ENCODE measurements at regions not wholly inside any gene's neighbourhood (a gene's known extent, or its start where the extent isn't known, plus 50 kb on each side); places are given as distances from the start of the nearest gene placed in this dataset.

GRCh38 chr13:44833626-44834025 is 155.6 kb downstream of the NUFIP1 start:
- Histone ChIP-seq H3K9me3 (ENCODE audit: low read length) (no peaks in the 10 kb centered on the region), H3K27ac (ENCODE audit: low read depth, low read length, poor library complexity, severe bottlenecking) (no peak overlapping the region), H2AFZ (ENCODE audit: low read length) (no peak overlapping the region), H3K36me3 (ENCODE audit: insufficient read depth, low read length) (no peaks in the 10 kb centered on the region), H3K4me2 (ENCODE audit: low read length) (no peak overlapping the region), H3K4me1 (ENCODE audit: insufficient read depth, low read length, severe bottlenecking) (no peaks in the 10 kb centered on the region), H4K20me1 (ENCODE audit: insufficient read depth, low read length) (no peaks in the 10 kb centered on the region), H3K9ac (ENCODE audit: low read length) (no peak overlapping the region), H3K27me3 (ENCODE audit: insufficient read depth, low read length) (no peaks in the 10 kb centered on the region), H3K79me2 (ENCODE audit: insufficient read depth, low read length) (no peaks in the 10 kb centered on the region), H3F3A (ENCODE audit: insufficient read depth, low read length) (no peaks in the 10 kb centered on the region), H3K4me3 (ENCODE audit: low read depth, low read length, poor library complexity, severe bottlenecking) (no peak overlapping the region), H3K9me2 (ENCODE audit: low read depth, low read length) (no peaks in the 10 kb centered on the region)
- no peak for TF ChIP-seq CTCF (IDR thresholded peaks at IDR 0.05; ENCODE audit: low read length)
- TF ChIP-seq EZH2 (IDR thresholded peaks at IDR 0.05; ENCODE audit: borderline replicate concordance, low read length) = no peak

GRCh38 chr13:44833139-44833538 is 156.1 kb downstream of the NUFIP1 start:
- H3K36me3 ChIP-seq (ENCODE audit: insufficient read depth, low read length) = no peaks in the 10 kb centered on the region
- no peak overlapping the region for H3K9ac ChIP-seq (ENCODE audit: low read length)
- H3K4me3 ChIP-seq (ENCODE audit: low read depth, low read length, poor library complexity, severe bottlenecking) = no peak overlapping the region
- H3K4me2 ChIP-seq (ENCODE audit: low read length) = no peak overlapping the region
- no peaks in the 10 kb centered on the region for H3K79me2 ChIP-seq (ENCODE audit: insufficient read depth, low read length)
- no peaks in the 10 kb centered on the region for H3K4me1 ChIP-seq (ENCODE audit: insufficient read depth, low read length, severe bottlenecking)
- H3K27me3 ChIP-seq (ENCODE audit: insufficient read depth, low read length) = no peaks in the 10 kb centered on the region
- no peak overlapping the region for H2AFZ ChIP-seq (ENCODE audit: low read length)
- no peak overlapping the region for H3K27ac ChIP-seq (ENCODE audit: low read depth, low read length, poor library complexity, severe bottlenecking)
- TF ChIP-seq EZH2 (IDR thresholded peaks at IDR 0.05; ENCODE audit: borderline replicate concordance, low read length) = no peak
- TF ChIP-seq CTCF (IDR thresholded peaks at IDR 0.05; ENCODE audit: low read length) = no peak
- H3F3A ChIP-seq (ENCODE audit: insufficient read depth, low read length) = no peaks in the 10 kb centered on the region
- H4K20me1 ChIP-seq (ENCODE audit: insufficient read depth, low read length) = no peaks in the 10 kb centered on the region
- no peaks in the 10 kb centered on the region for H3K9me2 ChIP-seq (ENCODE audit: low read depth, low read length)
- H3K9me3 ChIP-seq (ENCODE audit: low read length) = no peaks in the 10 kb centered on the region

- Histone ChIP-seq H4K20me1 (ENCODE audit: insufficient read depth, low read length) (no peaks in the 10 kb centered on the region), H3K9me2 (ENCODE audit: low read depth, low read length) (no peaks in the 10 kb centered on the region), H3K4me3 (ENCODE audit: low read depth, low read length, poor library complexity, severe bottlenecking) (no peak overlapping the region), H3K36me3 (ENCODE audit: insufficient read depth, low read length) (no peaks in the 10 kb centered on the region), H3K4me2 (ENCODE audit: low read length) (no peak overlapping the region), H2AFZ (ENCODE audit: low read length) (no peak overlapping the region), H3K9ac (ENCODE audit: low read length) (no peak overlapping the region), H3K9me3 (ENCODE audit: low read length) (no peaks in the 10 kb centered on the region), H3K27me3 (ENCODE audit: insufficient read depth, low read length) (no peaks in the 10 kb centered on the region), H3K79me2 (ENCODE audit: insufficient read depth, low read length) (no peaks in the 10 kb centered on the region), H3K4me1 (ENCODE audit: insufficient read depth, low read length, severe bottlenecking) (no peaks in the 10 kb centered on the region), H3K27ac (ENCODE audit: low read depth, low read length, poor library complexity, severe bottlenecking) (no peak overlapping the region), H3F3A (ENCODE audit: insufficient read depth, low read length) (no peaks in the 10 kb centered on the region)
- TF ChIP-seq CTCF (IDR thresholded peaks at IDR 0.05; ENCODE audit: low read length) (no peak), EZH2 (IDR thresholded peaks at IDR 0.05; ENCODE audit: borderline replicate concordance, low read length) (no peak)
These were observed 162.5 kb downstream of the NUFIP1 start for GRCh38 chr13:44826591-44827350.

Data from OCI-LY1 (cell line).